ENCODE measurements at regions not wholly inside any gene's neighbourhood (a gene's known extent, or its start where the extent isn't known, plus 50 kb on each side); places are given as distances from the start of the nearest gene placed in this dataset.

- no peak for DNase-seq (ENCODE audit: low read depth)
Measured at GRCh38 chr7:21364801-21365271, 63.0 kb upstream of the SP4 start.

GRCh38 chr7:21365866-21366624 is 61.8 kb upstream of the SP4 start:
- peak; percentile 70 for DNase-seq (ENCODE audit: low read depth)

- DNase-seq (ENCODE audit: low read depth), result no peak
Measured at GRCh38 chr7:21367081-21367480, 60.8 kb upstream of the SP4 start.

GRCh38 chr7:21367537-21367936 is 60.3 kb upstream of the SP4 start:
- DNase-seq (ENCODE audit: low read depth), result no peak

- no peak for DNase-seq (ENCODE audit: low read depth)
Measured at GRCh38 chr7:21368317-21368716, 59.6 kb upstream of the SP4 start.

GRCh38 chr7:21370283-21370982 is 57.5 kb upstream of the SP4 start:
- DNase-seq (ENCODE audit: low read depth), result no peak

GRCh38 chr7:21371360-21371759 is 56.5 kb upstream of the SP4 start:
- DNase-seq (ENCODE audit: low read depth), result no peak

- DNase-seq (ENCODE audit: low read depth), result no peak
Measured at GRCh38 chr7:21373031-21373430, 54.9 kb upstream of the SP4 start.

- DNase-seq (ENCODE audit: low read depth), result no peak
Measured at GRCh38 chr7:21374134-21374533, 53.7 kb upstream of the SP4 start.

GRCh38 chr7:21377545-21377944 is 50.3 kb upstream of the SP4 start:
- DNase-seq (ENCODE audit: low read depth), result no peak
